HG02840 (cell line): ENCODE measurements at regions not wholly inside any gene's neighbourhood (a gene's known extent, or its start where the extent isn't known, plus 50 kb on each side); places are given as distances from the start of the nearest gene placed in this dataset.
"Not testable (repeated sequence)": the region's sequence is repeated elsewhere in the genome, so short reads cannot be mapped to it uniquely, and the experiment has no call there.

Source experiments
- ATAC-seq: cut with Tn5 transposase; IDR thresholded peaks from one replicate; pipeline ENCODE4 v1.9.1; 2021; ENCODE audit warnings: mild to moderate bottlenecking, moderate library complexity, moderate number of reproducible peaks; ENCODE audit not compliant: unreplicated experiment, low FRiP score

DNA sequence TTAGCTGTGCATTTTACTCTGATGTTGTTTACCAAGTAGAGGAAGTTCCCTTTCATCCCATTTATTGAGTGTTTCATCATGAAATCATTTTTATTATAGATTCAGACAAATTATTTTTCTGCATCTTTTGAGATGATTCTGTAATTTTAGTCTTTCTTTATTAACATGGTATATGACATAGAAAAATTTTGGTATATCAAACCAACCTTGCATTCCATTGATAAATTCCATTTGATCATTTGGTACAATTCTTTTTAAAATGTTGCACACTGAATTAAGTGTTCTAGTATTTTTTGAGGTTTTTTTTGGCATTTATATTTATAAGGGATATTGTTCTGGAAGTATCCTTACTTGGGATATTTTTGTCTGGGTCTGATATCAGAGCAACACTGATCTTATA lies 308.4 kb downstream of the DLEU7 start:
- ATAC-seq = no peak

- ATAC-seq = no peak
Observed at GRCh38 chr13:50537029-50537428, 306.5 kb downstream of the DLEU7 start.

GRCh38 chr13:50539791-50540530 lies 303.5 kb downstream of the DLEU7 start:
- no peak for ATAC-seq

GRCh38 chr13:50543141-50543540 lies 300.4 kb downstream of the DLEU7 start:
- no peak for ATAC-seq

GRCh38 chr13:50543782-50544181 lies 299.7 kb downstream of the DLEU7 start:
- ATAC-seq = no peak

DNA sequence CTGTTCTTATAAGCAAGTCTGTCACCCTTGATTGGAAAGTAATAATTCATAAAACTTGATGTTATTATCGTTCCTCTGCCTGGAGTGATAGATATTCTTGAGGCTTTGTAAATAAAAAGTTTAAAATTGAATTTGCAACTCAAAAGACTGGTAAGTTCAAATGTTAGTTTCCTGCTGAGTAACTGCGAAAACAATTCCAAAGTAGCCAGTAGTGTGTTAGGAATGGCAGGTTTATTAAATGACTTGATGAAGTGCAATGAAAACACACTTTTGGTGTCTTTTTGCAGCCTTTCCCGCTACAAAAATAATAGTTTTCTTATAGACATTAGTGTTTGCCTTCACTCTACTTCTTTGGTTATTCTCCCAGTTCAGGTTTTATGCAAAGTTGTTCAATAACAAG lies 299.3 kb downstream of the DLEU7 start:
- ATAC-seq = no peak

DNA sequence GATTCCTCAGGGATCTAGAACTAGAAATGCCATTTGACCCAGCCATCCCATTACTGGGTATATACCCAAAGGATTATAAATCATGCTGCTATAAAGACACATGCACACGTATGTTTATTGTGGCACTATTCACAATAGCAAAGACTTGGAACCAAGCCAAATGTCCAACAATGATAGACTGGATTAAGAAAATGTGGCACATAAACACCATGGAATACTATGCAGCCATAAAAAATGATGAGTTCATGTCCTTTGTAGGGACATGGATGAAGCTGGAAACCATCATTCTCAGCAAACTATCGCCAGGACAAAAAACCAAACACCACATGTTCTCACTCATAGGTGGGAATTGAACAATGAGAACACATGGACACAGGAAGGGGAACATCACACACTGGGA lies 296.3 kb downstream of the DLEU7 start:
- ATAC-seq = not testable (repeated sequence)

DNA sequence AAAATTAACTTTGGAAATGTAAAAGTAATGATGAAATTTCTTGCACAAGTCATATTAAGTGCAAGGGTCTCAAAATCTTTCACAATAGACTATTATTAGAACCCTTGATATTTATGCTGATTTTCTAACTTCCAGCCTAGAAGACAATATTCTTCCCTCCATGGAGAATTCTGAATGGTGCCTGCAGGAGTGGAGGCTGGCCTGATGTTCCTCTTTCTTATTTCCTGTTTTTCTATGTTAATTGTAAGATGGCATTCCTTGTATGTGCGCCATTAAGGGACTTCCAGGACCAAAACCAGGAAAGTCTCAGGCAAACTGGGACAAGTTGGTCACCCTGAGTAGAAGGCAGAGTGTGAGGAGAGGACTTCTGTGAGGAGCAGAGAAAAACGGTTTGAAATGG lies 294.9 kb downstream of the DLEU7 start:
- no peak for ATAC-seq

GRCh38 chr13:50549221-50549942 lies 294.1 kb downstream of the DLEU7 start:
- no peak for ATAC-seq

- no peak for ATAC-seq
Observed at GRCh38 chr13:50550151-50550550, 293.3 kb downstream of the DLEU7 start.

GRCh38 chr13:50552424-50552966 lies 291.0 kb downstream of the DLEU7 start:
- no peak for ATAC-seq

GRCh38 chr13:50561739-50562138 lies 281.8 kb downstream of the DLEU7 start:
- ATAC-seq = no peak

GRCh38 chr13:50566646-50567045 lies 276.8 kb downstream of the DLEU7 start:
- ATAC-seq = no peak

DNA sequence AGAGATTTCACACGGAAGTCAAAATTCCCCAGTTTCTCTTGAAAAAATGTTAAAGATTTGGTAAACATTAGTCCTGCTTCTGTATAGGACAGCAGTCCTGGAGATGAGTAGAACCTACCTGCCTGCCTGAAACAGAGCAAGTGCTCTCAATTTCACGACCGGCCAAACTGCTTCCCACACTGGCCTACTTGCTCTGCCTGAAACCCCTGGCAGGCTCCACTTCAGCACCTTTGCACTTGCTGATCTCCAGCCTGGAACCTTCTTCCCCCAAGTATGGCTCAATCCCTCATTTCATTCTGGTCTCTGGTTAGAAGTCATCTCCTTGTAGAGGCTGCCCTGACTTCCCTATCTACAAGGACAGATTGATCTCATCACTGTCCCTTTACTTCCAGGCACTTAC lies 271.4 kb downstream of the DLEU7 start:
- ATAC-seq = no peak

GRCh38 chr13:50573066-50573465 lies 270.4 kb downstream of the DLEU7 start:
- ATAC-seq = no peak

- ATAC-seq = no peak
Observed at GRCh38 chr13:50574731-50575130, 268.8 kb downstream of the DLEU7 start.

GRCh38 chr13:50575138-50575537 lies 268.4 kb downstream of the DLEU7 start:
- no peak for ATAC-seq

- no peak for ATAC-seq
Observed at GRCh38 chr13:50576156-50576555, 267.3 kb downstream of the DLEU7 start.

- ATAC-seq = no peak
Observed at GRCh38 chr13:50577806-50578205, 265.7 kb downstream of the DLEU7 start.

GRCh38 chr13:50580684-50581305 lies 262.7 kb downstream of the DLEU7 start:
- ATAC-seq = no peak

DNA sequence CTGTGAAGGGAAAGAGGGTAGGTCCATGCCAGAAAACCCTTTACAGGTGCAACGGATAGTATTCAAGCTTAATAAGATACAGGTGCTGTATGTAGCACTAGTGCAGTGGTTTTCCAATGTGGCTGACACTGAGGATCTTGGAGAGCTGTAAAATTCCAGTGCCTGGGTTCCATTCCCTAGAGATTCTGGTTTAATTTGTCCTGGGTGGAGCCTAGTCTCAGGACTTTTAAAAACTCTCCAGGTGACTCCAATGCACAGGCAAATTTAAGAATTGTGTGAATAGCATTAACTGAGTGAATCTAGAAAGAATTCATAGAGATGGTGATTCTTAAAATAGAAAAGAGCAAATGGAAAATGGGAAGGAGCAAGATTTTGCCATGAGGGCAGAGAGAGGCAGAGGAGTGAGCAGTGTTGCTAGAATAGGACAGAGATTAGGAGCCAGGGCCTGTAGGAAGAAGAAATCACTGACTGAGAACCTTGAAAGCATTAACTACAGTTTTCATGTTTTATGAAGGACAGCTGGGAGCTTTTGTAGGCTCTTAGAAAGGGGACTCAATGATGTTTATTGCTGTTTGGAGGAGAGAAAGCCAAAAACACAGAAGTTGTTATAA lies 261.8 kb downstream of the DLEU7 start:
- no peak for ATAC-seq
